GM19023 (cell line): ENCODE measurements at regions not wholly inside any gene's neighbourhood (a gene's known extent, or its start where the extent isn't known, plus 50 kb on each side); places are given as distances from the start of the nearest gene placed in this dataset.

Experiments used
- ATAC-seq: cut with Tn5 transposase; IDR thresholded peaks from one replicate; pipeline ENCODE4 v1.9.1; 2021; ENCODE audit warnings: mild to moderate bottlenecking, moderate library complexity; ENCODE audit not compliant: unreplicated experiment

DNA sequence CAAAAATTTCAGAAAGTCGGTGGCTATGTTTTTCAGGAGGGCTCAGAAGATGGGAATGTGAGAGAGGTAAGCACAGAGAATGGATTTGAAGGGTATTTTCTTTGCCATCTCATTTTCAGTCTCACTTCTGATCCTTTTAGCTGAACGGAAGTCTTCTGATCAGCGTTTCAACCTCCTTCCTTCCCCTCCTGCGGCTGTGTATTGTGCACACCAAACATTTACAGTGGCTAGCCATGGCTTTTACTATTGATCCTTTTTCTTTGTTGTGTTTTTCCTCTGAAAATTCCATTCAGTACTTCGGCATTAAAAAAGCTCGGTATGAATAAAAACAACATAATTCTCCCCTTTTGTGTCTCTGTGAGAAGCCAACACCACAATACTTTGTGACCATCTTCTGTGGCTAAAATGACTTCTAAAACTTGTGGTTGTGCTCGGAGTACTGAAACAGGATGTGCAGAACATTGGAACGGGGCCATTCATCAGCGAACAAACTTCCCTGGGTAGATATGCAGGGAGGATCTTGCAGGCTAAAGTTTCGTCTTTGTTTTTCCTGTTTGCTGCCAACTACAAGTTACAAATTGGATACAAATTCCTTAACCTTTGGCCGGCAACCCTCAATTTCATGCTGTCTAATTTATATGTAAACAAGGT, 260.8 kb upstream of the FAM98A start:
- ATAC-seq, result no peak

DNA sequence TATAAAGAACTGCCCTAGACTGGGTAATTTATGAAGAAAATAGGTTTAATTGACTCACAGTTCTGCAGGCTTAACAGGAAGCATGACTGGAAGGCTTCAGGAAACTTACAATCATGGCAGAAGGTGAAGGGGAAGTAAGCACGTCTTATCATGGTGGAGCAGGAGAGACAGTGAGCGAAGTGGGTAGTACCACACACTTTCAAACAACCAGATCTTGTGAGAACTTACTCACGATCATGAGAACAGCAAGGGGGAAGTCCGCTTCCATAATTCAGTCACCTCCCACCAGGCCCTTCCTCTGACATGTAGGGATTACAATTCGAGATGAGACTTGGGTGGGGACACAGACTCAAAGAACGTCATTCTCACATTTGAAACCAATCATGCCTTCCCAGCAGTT, 260.1 kb upstream of the FAM98A start:
- ATAC-seq, result no peak

DNA sequence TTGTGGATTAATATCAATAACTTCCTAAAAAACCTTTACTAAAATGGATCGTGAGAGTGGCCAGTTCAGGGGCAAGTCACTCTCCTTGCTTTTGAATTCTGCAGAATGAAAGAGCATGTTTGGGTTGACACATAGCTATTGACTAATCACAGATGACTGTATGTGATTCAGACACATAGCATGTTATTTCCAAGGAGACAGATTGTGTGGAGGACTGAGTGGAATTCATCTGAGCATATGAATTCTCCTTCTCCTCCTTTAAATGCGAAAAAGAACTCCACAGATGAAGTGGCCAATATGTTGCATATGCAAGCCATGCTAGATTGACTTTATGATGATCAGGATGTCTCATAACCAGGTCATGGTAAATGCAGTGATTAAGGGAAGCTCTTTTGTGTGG, 249.4 kb upstream of the FAM98A start:
- no peak for ATAC-seq

DNA sequence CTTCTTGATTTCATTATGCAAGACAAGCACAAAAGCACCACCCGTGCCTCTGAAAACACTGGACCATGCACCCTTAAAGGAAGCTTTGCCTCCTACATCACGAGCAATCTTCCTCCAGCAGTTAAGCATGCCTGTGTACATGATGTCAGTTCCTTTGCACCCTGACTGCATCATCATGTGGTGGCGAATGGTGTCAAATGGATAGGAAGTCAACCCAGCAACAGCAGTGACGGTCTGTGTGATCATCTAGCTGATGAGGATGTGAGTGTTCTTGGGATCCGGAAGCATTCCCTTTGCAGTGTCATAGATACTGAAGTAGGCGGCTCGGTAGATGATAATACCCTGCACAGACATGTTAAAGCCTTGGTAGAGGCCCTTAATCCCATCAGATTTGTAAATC, 240.7 kb upstream of the FAM98A start:
- ATAC-seq, result no peak

DNA sequence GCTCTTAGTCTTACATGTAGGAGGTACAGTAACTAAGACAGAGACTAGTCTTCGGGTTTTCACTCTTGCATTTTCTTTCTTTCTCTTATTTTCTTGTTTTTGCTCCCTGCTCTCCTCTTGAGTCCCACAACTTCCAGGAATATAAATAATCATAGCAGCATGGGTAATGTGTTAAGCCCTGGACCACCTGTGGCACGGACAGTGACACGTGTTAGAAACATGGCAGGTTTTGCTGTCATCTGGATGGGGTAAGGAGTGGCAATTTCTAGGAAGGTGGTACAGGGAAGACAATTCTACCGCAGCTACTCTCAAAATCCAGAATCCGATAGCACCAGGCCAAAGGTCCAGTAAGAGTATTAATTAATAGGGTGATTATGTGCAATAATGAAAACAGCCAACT, 237.5 kb upstream of the FAM98A start:
- ATAC-seq, result no peak

DNA sequence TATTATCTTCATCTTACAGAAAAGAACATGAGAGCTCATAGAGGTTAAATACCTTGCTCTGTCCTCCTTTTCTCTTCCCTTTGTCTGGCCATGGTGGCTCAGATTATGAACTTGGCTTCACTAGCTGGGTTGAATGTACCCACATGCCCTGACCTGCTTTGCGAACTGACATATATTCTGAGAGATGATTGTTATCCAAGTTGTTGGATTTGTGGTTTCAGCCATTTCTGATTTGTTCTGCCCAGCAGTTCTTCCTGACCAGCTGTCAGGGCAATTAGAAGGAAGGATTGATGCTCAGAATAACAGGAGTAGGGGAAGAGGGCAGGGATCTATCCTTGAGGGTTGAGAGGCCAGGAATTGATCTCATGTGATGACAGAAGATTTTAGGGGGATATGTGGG, 236.8 kb upstream of the FAM98A start:
- no peak for ATAC-seq

DNA sequence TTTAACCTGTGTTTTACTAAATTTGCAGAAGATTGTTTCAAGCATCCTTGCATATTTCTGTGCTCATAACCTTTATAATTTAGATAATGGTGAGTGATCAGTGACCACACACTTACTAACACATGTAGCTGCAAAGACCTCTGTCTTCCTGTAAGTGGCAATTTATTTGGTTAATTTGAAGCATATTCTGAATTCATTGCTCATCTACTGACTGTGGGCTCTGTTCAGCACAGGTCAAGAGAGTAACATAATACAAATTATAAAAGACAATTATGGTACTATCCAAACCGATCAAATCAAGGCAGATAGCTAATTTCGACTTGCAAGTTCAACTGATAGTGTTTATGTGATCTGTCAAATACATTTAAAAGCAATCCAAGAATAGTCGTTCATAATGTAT, 223.9 kb upstream of the FAM98A start:
- no peak for ATAC-seq

DNA sequence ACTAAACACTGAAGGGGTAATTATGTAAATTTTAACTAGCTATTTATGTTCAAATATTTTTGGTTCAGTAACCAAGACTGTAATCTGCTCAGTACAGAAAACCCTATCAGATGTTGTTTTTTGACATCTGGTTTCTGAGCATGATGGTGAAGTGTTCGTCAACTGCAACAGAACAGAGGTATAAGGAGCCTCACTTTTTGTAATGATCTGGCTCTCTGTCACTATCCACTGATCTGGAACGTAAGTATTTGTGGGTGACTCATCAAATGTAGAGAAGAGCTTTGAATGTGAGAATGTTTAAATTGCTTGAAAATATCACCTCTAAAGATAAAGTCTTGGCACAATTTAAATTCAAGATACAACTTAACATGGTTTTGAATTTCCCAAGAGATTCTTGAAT, 213.6 kb upstream of the FAM98A start:
- ATAC-seq, result no peak

DNA sequence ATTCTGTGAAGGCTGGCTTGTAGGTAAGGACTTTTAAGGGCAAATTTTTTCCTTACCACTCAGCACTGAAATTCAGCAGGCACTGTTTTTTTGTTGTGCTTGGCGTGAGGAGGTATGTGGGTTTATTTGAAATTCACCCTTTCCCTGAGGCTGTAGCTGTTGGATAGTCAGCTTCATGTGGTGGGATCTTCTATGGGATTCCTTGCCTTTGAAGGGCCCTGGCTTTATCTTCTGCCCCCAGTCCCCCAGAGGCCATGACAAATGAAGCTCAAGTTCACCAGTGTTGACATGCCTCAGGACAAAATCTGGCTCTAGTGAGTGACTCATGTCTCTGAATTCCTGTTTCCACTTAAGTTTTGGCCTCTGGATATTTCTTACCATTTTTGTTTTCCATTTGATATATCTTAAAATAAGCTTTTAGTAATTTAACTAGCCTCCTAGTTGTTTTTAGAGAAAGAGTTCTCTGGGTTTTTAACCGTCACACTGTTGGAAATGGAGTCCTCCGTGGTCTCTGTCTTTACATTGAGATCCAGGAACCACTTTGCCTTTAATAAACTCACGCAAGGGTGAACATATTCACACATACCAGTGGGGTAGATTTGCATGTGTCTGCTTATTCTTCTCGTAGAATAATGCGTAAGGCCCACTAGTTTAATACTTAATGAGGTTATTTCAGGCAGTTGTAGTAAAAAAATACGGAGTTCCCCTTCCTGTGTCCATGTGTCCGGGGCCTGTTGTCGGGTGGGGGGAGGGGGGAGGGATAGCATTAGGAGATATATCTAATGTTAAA, 211.1 kb upstream of the FAM98A start:
- ATAC-seq, result no peak

DNA sequence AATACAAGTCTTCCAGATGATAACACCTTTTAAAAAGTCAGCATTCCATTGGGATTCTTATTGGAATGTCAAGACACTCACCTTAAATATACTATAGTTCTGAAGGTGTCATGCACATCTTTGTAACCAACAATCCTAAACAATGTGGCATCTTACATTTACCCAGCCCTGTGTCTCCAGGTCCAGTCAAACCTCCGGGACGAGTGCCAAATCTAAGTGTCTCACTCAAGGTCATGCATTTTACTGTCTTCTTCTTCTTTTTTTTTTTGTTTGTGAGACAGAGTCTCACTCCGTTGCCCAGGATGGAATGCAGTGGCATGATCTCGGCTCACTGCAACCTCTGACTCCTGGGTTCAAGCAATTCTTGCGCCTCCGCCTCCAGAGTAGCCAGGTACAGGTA, 206.9 kb upstream of the FAM98A start:
- no peak for ATAC-seq

DNA sequence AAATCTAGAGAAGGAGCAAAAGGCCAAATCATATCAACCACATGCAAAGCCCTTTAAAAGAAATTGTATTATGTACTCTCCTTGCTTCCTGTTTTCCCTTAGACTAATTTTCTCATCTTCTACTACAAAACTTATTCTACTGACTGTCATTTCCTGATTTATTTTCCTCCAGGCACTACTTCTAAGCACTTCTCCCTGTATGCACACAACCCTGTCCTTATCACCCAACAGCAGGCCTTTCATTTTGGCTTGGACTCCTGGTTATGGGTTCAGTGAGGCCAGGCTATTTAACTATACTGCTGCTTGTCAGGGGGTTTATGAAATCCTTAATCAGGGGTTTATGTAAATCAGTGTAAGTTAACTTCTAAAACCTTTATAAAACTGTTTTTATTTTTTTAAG, 205.1 kb upstream of the FAM98A start:
- no peak for ATAC-seq

DNA sequence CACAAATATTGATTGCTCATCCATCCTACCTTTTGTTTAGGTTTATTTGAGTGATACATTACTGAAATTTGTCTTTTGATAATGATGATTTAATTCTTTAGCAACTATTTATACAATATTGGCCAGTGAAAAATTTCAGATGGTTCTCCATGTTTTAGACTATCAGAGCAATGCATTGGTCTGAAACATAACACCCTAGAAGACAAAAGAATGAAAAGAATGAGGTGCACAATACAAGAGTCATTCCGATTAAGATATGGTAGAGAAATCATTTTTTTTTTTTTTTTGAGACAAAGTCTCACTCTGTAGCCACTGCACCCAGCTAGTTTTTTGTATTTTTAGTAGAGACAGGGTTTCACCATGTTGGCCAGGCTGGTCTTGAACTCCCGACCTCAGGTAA, 197.4 kb upstream of the FAM98A start:
- ATAC-seq, result no peak

DNA sequence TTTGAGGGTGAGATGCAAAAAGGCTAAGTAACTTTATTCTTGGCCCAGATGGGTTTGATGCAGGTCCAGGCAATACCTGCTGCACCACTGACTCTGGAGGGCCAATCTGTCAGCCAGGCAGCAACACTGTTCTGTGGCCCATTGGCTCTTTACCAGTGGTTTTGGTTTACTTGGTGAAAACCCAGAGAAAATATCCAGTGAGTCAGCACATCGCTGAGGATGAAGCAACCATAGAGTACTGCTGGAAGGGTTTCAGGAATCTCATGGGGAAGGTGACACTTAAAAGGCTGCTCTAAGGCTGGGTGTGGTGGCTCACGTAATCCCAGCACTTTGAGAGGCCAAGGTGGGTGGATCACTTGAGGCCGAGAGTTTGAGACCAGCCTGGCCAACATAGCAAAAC, 192.5 kb upstream of the FAM98A start:
- no peak for ATAC-seq

DNA sequence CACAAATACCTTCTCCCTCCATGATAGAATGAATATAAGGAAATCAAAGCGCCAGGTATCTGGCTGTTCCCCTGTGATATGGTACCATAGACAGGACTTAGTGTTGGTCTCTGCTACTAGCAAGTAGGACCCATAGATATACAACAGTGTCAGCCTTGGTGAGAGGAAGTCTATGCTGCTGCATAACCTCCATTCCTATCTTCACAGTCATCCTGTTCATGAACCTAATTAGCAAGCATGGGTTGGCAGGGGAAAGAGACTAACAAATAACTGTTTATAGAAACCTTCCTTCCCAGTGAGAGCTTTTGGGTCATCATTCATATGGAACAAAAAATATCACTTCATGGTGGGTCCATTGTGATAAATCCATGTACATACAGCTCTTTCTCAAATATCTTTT, 188.9 kb upstream of the FAM98A start:
- no peak for ATAC-seq

DNA sequence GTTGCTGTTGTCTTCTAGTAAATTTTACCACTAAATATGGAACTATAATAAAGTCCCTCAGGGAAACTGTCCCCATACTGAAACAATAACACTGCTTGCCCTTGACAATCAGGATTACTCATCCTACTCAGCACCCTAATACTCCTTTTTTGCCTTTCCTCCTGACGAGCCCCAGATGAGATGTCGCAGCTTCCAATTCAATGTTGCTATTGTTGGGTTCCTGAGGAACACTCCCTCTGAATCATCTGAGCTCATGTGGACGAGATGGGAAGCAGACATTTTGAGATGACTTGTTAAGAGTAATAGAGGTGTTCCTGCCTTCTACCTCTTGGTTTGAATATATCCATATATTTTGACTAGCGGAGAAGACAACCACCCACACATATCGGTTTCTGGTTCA, 187.8 kb upstream of the FAM98A start:
- no peak for ATAC-seq

DNA sequence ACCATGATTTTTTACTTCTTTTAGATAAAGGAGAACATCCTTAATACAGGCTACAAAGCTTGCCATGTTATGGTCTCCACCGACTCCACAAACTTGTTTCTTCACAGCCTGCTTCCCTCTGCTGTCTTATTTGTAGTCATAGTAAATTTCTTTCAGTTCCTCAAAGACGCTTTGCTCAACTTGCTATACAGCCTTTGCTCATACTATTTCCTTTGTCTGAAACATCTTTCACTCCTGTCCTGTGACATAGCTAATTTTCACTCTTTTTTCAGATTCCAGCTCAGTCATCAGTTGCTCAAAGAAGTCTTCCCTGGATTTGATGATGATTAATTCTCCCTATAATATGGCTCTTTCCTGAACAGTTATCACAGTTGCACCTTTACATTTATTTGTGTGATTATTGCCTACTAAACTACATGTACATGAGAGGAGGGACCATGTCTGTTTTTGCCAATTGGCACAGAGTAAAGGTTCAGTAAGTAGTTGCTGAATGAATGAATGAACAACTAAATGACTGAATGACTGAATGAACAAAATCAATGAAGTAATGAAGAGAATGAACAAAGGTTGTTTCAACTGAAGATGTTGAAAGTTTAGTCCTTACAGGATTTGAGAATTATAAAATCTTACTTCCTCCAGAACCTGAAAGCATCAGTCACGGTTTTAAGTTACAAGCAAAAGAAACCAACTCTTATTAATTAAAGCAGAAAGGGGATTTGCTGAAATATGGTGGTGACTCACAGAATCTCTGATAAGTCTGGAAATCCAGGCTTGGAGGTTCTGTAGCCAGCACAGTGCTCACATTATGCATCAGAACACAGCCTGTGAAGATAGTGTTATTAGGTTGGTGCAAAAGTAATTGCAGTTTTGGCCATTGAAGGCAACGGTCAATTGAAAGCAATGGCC, 186.4 kb upstream of the FAM98A start:
- ATAC-seq, result peak; percentile 88

DNA sequence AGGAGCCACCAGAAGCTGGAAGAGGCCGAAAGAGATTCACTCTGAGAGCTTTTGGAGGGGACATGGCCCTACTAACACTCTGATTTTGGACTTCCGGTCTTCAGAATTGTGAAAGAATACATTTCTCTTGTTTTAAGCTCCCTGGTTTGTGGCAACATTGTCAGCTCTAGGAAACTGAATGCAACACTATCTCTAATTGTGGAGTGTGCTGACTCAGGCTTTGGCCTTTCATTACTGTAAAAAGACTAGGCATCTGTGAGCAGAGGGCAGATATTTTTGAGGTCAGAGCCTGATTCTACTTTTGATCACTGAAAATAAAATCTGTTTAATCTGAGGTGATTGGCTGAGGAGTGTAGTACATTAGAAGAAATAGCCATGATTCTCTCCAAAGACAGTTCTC, 185.4 kb upstream of the FAM98A start:
- ATAC-seq, result no peak

DNA sequence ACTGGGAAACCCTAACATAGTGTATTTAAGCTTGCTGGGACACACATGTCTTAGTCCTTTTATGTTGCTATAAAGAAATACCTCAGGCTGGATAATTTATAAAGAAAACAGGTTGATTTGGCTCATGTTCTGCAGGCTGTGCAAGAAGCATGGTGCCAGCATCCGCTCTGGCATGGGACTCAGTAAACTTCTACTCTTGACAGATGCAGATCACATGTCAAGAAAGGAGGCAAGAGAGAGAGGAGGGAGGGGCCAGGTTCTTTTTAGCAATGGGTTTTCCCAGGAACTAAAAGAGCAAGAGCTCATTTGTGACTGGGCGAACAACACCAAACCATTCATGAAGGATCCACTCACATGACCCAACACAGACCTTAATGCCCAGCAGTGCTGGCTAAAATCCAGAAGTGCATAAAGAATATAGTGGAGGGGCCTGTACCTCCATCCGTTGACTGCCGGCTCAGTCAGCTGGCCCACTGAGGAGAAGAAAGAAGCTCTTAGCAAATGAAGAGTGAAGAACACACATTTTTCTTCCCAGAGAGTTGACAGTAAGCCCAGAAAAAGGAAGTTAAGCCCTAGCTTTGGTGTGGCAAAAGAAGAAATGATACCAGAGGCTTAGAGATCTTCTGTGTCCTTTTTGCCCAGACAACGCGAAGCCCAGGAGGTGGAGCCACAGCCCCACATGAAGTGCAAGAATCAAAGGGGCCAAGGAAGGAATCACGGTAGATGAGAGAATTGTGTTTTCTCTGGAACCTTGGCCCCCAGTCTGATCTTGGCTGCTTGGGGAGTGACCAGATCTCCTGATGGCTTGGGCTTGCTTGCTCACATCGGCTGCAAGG, 183.5 kb upstream of the FAM98A start:
- no peak for ATAC-seq

DNA sequence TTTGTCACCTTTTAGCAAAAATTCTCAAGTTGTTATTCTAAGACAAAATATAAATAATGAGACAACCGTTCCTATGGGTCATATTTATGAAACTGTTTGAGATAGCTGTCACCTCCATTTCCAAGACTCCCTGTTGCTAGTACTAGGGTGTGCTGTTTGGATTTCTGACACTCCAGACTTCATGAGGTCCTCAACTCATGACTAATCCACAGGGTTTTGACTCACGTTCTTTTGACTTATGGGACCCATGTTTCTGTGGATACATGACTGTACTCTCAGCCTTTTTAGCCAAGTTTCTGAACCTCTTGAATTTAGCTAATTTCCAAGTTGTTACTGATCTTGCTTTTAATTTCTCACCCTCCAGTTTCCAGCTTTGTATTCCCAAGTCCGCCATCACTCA, 178.7 kb upstream of the FAM98A start:
- ATAC-seq, result no peak

DNA sequence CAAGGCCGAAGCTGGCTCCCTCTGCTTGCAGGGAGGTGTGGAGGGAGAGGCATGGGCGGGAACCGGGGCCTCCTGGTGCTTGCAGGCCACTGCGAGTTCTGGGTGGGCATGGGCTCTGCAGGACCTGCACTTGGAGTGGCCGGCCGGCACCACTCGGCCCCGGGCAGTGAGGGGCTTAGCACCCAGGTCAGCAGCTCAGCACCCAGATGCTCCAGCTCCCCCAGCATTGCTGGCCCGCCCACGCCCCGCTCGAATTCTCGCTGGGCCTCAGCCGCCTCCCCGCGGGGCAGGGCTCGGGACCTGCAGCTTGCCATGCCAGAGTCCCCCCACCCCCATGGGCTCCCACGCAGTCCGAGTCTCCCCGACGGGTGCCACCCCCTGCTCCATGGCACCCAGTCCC, 176.2 kb upstream of the FAM98A start:
- ATAC-seq, result no peak

DNA sequence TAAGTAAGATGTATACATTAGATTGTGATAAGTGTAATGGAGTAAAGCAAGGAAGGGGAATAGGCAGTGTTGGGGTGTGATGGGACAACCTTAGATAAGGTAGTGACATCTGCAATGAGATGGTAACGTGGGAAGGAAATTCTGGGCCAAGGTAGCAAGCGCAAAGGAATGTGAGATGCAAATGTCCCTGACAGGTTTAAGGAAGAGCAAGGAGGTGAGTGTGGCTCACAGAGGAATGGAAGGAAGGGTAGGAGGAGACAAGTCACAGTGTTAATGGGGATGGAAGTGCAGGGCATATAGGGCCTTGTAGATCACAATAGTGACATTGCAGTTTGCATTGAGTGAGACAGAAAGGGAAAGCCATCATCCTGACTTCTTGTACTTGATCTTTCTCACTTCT, 170.9 kb upstream of the FAM98A start:
- ATAC-seq, result no peak
